ENCODE measurements at regions not wholly inside any gene's neighbourhood (a gene's known extent, or its start where the extent isn't known, plus 50 kb on each side); places are given as distances from the start of the nearest gene placed in this dataset.

DNA sequence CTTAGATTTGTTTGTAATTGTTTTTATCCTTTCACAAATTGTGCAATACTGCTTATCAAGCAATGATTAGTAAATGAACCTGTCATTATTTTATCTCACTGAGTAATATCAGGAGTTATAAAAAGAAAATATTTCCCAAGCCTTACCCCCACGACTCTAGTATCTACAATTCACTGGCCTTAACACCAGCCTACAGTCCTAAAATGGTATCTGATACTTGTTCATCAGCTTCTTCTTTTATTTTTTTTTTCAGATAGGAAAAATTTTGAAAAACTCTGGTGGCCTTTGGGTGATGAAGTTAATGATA lies 160.8 kb upstream of the FOXA2 start:
- in situ Hi-C loops (cut with MboI; ENCODE audit: low pct_unique_long_range_greater_than_20kb, low sequenced_read_pairs, unreplicated experiment): no loop called here
- DNase-seq (ENCODE audit: low spot score): no peak
- TF ChIP-seq, protein P1, sequence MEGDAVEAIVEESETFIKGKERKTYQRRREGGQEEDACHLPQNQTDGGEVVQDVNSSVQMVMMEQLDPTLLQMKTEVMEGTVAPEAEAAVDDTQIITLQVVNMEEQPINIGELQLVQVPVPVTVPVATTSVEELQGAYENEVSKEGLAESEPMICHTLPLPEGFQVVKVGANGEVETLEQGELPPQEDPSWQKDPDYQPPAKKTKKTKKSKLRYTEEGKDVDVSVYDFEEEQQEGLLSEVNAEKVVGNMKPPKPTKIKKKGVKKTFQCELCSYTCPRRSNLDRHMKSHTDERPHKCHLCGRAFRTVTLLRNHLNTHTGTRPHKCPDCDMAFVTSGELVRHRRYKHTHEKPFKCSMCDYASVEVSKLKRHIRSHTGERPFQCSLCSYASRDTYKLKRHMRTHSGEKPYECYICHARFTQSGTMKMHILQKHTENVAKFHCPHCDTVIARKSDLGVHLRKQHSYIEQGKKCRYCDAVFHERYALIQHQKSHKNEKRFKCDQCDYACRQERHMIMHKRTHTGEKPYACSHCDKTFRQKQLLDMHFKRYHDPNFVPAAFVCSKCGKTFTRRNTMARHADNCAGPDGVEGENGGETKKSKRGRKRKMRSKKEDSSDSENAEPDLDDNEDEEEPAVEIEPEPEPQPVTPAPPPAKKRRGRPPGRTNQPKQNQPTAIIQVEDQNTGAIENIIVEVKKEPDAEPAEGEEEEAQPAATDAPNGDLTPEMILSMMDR (IDR thresholded peaks at IDR 0.05; ENCODE audit: extremely low read depth, insufficient read depth, missing control alignments): no peak

DNA sequence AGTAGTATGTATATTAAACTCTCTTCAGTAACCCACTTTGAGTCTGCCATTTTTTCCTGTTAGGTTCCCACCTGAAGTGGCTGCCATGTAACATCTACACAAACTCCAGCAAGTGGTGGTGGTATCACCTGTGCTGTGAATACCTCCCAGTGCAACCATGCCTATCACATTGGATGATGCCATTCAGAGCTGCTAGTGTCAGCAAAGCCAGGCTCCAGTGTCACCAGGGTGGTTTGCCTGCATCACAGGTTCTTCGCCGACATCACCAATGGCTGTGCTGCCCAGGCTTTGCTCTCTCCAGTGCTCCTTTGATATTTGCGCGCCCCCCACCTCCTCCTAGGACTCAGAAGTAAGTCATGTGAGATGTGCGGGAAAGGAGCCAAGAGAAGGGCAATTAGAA lies 162.6 kb upstream of the FOXA2 start:
- in situ Hi-C loops (cut with MboI; ENCODE audit: low pct_unique_long_range_greater_than_20kb, low sequenced_read_pairs, unreplicated experiment): no loop called here
- TF ChIP-seq, protein P1 (IDR thresholded peaks at IDR 0.05; ENCODE audit: extremely low read depth, insufficient read depth, missing control alignments): no peak
- no peak for DNase-seq (ENCODE audit: low spot score)

DNA sequence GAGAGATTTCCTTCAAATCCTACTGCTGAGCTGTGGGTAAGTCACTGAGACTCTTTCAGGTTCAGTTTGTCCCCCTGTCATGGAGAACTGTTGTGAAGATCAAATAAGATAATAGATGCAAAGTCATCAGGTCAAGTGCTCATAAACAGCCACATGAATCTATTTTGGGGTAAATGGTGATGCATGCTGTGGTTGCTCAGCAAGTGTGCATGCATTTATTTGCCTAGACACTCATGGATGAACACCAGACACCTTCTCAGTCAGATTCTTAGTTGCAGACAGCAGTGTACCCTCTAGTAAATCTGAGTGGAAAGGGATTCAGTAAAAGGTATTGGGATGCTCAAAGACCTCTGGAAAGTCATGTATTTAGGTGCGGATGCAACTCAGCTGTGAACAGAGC lies 168.0 kb upstream of the FOXA2 start:
- DNase-seq (ENCODE audit: low spot score): no peak
- TF ChIP-seq, protein P1 (IDR thresholded peaks at IDR 0.05; ENCODE audit: extremely low read depth, insufficient read depth, missing control alignments): no peak
- in situ Hi-C loops (cut with MboI; ENCODE audit: low pct_unique_long_range_greater_than_20kb, low sequenced_read_pairs, unreplicated experiment): no loop called here

DNA sequence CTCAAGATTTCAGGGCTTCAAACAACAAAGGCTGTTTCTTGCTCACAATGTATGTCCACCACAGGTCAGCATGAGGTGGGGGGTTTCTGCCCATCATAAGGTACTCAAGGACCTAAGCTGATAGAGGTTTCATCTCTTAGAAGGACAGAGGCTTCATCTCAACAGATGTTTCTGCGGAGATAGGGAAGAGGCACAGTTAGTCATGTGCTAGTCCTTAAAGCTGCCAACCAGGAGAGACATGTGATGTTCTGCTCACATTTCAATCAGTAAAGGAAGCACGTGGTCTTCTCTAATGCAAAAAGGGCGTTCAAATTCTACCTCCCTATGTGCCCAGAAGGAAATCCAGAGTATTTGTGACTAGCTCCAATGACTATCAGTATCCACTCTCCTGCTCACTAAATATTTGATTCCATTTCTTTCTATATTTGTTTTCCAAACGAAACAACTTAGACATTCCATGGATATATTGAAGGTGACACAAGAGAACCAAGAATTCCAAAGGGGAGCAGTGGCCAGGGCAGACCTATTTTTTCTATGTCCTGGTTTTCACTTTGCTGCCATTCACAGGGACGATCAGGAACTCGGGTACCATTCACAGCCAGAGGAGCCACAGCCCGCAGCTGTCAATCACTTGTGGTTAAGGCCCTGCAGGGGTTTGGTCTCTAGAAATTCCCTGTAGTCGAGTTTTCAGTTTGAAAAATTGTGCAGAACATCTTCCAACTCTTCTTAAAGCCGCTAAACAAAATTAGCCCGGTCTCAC lies 173.2 kb upstream of the FOXA2 start:
- TF ChIP-seq, protein P1 (IDR thresholded peaks at IDR 0.05; ENCODE audit: extremely low read depth, insufficient read depth, missing control alignments): no peak
- in situ Hi-C loops (cut with MboI; ENCODE audit: low pct_unique_long_range_greater_than_20kb, low sequenced_read_pairs, unreplicated experiment): no loop called here
- DNase-seq (ENCODE audit: low spot score): no peak

DNA sequence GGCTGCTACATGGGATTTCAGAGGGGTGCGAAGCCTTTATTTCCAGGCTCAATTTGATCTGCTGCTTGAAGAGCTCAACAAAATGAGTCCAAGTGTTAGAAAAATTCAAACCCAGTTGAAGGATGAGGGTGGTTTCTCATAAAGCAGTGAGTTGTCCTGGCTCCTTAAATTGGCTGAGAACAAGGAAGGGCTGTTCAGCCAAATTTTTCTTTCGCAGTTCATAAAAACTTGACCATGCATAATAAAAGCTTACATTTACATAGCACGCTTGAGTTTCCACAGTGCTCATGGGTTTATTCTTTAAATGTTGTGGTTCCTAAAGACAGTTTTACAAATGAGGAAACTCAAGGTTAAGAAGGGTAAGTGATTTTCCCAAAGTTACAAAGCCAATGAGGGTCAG lies 174.4 kb upstream of the FOXA2 start:
- DNase-seq (ENCODE audit: low spot score): no peak
- in situ Hi-C loops (cut with MboI; ENCODE audit: low pct_unique_long_range_greater_than_20kb, low sequenced_read_pairs, unreplicated experiment): no loop called here
- TF ChIP-seq, protein P1 (IDR thresholded peaks at IDR 0.05; ENCODE audit: extremely low read depth, insufficient read depth, missing control alignments): no peak

DNA sequence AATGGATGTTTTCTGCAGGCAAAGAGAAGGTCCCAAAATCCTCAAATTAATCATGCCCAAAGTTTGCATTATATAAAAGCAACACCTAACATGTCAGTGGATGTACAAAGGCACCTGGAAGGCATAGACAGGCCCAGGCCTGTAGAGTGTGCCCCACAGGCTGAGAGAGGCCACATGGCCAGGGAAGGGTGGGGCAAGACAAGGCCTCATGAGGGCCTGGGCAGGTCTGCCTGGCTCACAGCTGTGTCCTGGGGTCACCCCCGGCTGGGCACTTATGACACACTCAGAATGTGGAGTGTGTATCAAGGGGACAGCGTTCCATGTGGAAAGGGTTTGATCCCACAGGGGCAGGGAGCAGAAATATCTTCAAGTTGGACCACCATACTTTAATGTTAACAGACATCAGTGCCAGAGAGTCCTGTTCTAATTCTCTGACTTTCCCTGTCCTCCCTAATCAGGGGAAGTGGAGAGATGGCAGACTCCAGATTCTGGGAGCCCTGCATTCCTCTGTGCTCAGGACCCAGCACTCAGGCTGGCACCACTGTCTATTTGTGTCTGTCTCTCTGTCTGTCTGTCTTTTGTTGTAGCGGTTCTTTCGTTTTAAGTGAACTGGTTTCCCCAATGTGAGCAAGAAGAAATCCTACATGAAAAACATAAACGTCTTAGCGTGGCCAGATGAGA lies 178.3 kb upstream of the FOXA2 start:
- TF ChIP-seq, protein P1 (IDR thresholded peaks at IDR 0.05; ENCODE audit: extremely low read depth, insufficient read depth, missing control alignments): no peak
- no peak for DNase-seq (ENCODE audit: low spot score)
- in situ Hi-C loops (cut with MboI; ENCODE audit: low pct_unique_long_range_greater_than_20kb, low sequenced_read_pairs, unreplicated experiment): no loop called here

Measured in GM13977 (cell line).